Urothelium cell line (cell line): ENCODE measurements at regions not wholly inside any gene's neighbourhood (a gene's known extent, or its start where the extent isn't known, plus 50 kb on each side); places are given as distances from the start of the nearest gene placed in this dataset.
"Not testable (repeated sequence)": the region's sequence is repeated elsewhere in the genome, so short reads cannot be mapped to it uniquely, and the experiment has no call there.

Source experiments
- DNase-seq: peaks from one replicate; pipeline ENCODE4 v3.0.0; 2011; ENCODE audit warnings: low spot score, mixed read lengths
- FAIRE-seq: peaks from 2 replicates; lab custom pipeline; 2011; peaks lifted over from hg19 to GRCh38; lab: Jason Lieb, UNC

- FAIRE-seq (peak; percentile 93), DNase-seq (peak; percentile 89)
These were observed 189.0 kb upstream of the HES1 start for GRCh38 chr3:193946945-193947344.

- FAIRE-seq = no peak
- DNase-seq = peak; percentile 41
These were observed 188.4 kb upstream of the HES1 start for GRCh38 chr3:193947596-193947995.

- DNase-seq (no peak), FAIRE-seq (no peak)
These were observed 187.5 kb upstream of the HES1 start for GRCh38 chr3:193948459-193948858.

GRCh38 chr3:193951859-193952258 is 184.1 kb upstream of the HES1 start:
- no peak for FAIRE-seq
- no peak for DNase-seq

GRCh38 chr3:193954752-193955151 is 181.2 kb upstream of the HES1 start:
- no peak for DNase-seq
- no peak for FAIRE-seq

- DNase-seq = no peak
- no peak for FAIRE-seq
These were observed 180.2 kb upstream of the HES1 start for GRCh38 chr3:193955719-193956118.

GRCh38 chr3:193959861-193960260 is 176.1 kb upstream of the HES1 start:
- FAIRE-seq = no peak
- no peak for DNase-seq

- peak; percentile 83 for DNase-seq
- no peak for FAIRE-seq
These were observed 175.3 kb upstream of the HES1 start for GRCh38 chr3:193960487-193961274.

GRCh38 chr3:193962986-193963685 is 172.8 kb upstream of the HES1 start:
- FAIRE-seq = peak; percentile 32
- DNase-seq = peak; percentile 52

GRCh38 chr3:193963808-193964516 is 172.0 kb upstream of the HES1 start:
- DNase-seq = no peak
- FAIRE-seq = no peak

GRCh38 chr3:193964517-193964880 is 171.4 kb upstream of the HES1 start:
- DNase-seq (no peak), FAIRE-seq (no peak)

- FAIRE-seq (no peak), DNase-seq (no peak)
These were observed 167.5 kb upstream of the HES1 start for GRCh38 chr3:193968380-193968974.

GRCh38 chr3:193970131-193970772 is 165.7 kb upstream of the HES1 start:
- FAIRE-seq = not testable (repeated sequence)
- peak; percentile 48 for DNase-seq

- FAIRE-seq = no peak
- no peak for DNase-seq
These were observed 165.2 kb upstream of the HES1 start for GRCh38 chr3:193970773-193971206.

GRCh38 chr3:193971261-193971751 is 164.6 kb upstream of the HES1 start:
- DNase-seq (peak; percentile 68), FAIRE-seq (no peak)

- no peak for DNase-seq
- FAIRE-seq = no peak
These were observed 164.0 kb upstream of the HES1 start for GRCh38 chr3:193971966-193972365.

- FAIRE-seq (no peak), DNase-seq (peak; percentile 48)
These were observed 163.1 kb upstream of the HES1 start for GRCh38 chr3:193972832-193973231.

- FAIRE-seq (no peak), DNase-seq (peak; percentile 83)
These were observed 161.7 kb upstream of the HES1 start for GRCh38 chr3:193974191-193974652.

- FAIRE-seq (no peak), DNase-seq (peak; percentile 45)
These were observed 161.0 kb upstream of the HES1 start for GRCh38 chr3:193974671-193975535.
